ENCODE measurements at regions not wholly inside any gene's neighbourhood (a gene's known extent, or its start where the extent isn't known, plus 50 kb on each side); places are given as distances from the start of the nearest gene placed in this dataset.

GRCh38 chr7:79531116-79531515 lies 77.6 kb upstream of the MAGI2 start:
- intact Hi-C loops (cut with micrococcal nuclease): no loop called here
- no peak for ATAC-seq
- no peak overlapping the region for H3K27ac Mint-ChIP-seq
- no peak for DNase-seq
- ChIA-PET CTCF (no interaction called here), POLR2A (no interaction called here)
- no peaks in the 10 kb centered on the region for H3K36me3 Mint-ChIP-seq (ENCODE audit: low read depth)
- TF ChIP-seq, protein P1, sequence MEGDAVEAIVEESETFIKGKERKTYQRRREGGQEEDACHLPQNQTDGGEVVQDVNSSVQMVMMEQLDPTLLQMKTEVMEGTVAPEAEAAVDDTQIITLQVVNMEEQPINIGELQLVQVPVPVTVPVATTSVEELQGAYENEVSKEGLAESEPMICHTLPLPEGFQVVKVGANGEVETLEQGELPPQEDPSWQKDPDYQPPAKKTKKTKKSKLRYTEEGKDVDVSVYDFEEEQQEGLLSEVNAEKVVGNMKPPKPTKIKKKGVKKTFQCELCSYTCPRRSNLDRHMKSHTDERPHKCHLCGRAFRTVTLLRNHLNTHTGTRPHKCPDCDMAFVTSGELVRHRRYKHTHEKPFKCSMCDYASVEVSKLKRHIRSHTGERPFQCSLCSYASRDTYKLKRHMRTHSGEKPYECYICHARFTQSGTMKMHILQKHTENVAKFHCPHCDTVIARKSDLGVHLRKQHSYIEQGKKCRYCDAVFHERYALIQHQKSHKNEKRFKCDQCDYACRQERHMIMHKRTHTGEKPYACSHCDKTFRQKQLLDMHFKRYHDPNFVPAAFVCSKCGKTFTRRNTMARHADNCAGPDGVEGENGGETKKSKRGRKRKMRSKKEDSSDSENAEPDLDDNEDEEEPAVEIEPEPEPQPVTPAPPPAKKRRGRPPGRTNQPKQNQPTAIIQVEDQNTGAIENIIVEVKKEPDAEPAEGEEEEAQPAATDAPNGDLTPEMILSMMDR (IDR thresholded peaks at IDR 0.05): no peak
- H3K4me3 Mint-ChIP-seq: no peak overlapping the region
- H3K9me3 Mint-ChIP-seq: no peaks in the 10 kb centered on the region
- H3K27me3 Mint-ChIP-seq: no peaks in the 10 kb centered on the region
- H3K4me1 Mint-ChIP-seq (ENCODE audit: low read depth): no peaks in the 10 kb centered on the region

- DNase-seq (no peak), ATAC-seq (no peak)
- TF ChIP-seq, protein P1 (IDR thresholded peaks at IDR 0.05): no peak
- Mint-ChIP-seq H3K4me1 (ENCODE audit: low read depth) (no peaks in the 10 kb centered on the region), H3K36me3 (ENCODE audit: low read depth) (no peaks in the 10 kb centered on the region), H3K27ac (no peak overlapping the region), H3K9me3 (no peaks in the 10 kb centered on the region), H3K27me3 (no peaks in the 10 kb centered on the region), H3K4me3 (no peak overlapping the region)
- CTCF ChIA-PET: no interaction called here
- intact Hi-C loops (cut with micrococcal nuclease): no loop called here
- POLR2A ChIA-PET: no interaction called here
These were observed 76.4 kb upstream of the MAGI2 start for GRCh38 chr7:79529881-79530235.

- H3K27ac Mint-ChIP-seq: no peak overlapping the region
- DNase-seq (no peak), ATAC-seq (no peak)
- intact Hi-C loops (cut with micrococcal nuclease): no loop called here
- no peaks in the 10 kb centered on the region for H3K27me3 Mint-ChIP-seq
- ChIA-PET CTCF (no interaction called here), POLR2A (no interaction called here)
- no peaks in the 10 kb centered on the region for H3K9me3 Mint-ChIP-seq
- no peaks in the 10 kb centered on the region for H3K4me1 Mint-ChIP-seq (ENCODE audit: low read depth)
- H3K36me3 Mint-ChIP-seq (ENCODE audit: low read depth): no peaks in the 10 kb centered on the region
- no peak overlapping the region for H3K4me3 Mint-ChIP-seq
- TF ChIP-seq, protein P1 (IDR thresholded peaks at IDR 0.05): no peak
These were observed 75.9 kb upstream of the MAGI2 start for GRCh38 chr7:79529214-79529880.

- H3K9me3 Mint-ChIP-seq: no peaks in the 10 kb centered on the region
- no peak overlapping the region for H3K4me3 Mint-ChIP-seq
- ChIA-PET CTCF (no interaction called here), POLR2A (no interaction called here)
- no peak overlapping the region for H3K27ac Mint-ChIP-seq
- no peaks in the 10 kb centered on the region for H3K36me3 Mint-ChIP-seq (ENCODE audit: low read depth)
- ATAC-seq: no peak
- intact Hi-C loops (cut with micrococcal nuclease): no loop called here
- DNase-seq: no peak
- H3K4me1 Mint-ChIP-seq (ENCODE audit: low read depth): no peaks in the 10 kb centered on the region
- H3K27me3 Mint-ChIP-seq: no peaks in the 10 kb centered on the region
- TF ChIP-seq, protein P1 (IDR thresholded peaks at IDR 0.05): no peak
These were observed 75.0 kb upstream of the MAGI2 start for GRCh38 chr7:79528421-79528820.

GRCh38 chr7:79524048-79524447 lies 70.6 kb upstream of the MAGI2 start:
- TF ChIP-seq, protein P1 (IDR thresholded peaks at IDR 0.05): no peak
- Mint-ChIP-seq H3K9me3 (no peaks in the 10 kb centered on the region), H3K4me3 (no peak overlapping the region), H3K27me3 (no peaks in the 10 kb centered on the region), H3K27ac (no peak overlapping the region), H3K4me1 (ENCODE audit: low read depth) (no peaks in the 10 kb centered on the region), H3K36me3 (ENCODE audit: low read depth) (no peaks in the 10 kb centered on the region)
- no peak for DNase-seq
- ATAC-seq: no peak
- intact Hi-C loops (cut with micrococcal nuclease): no loop called here
- ChIA-PET CTCF (no interaction called here), POLR2A (no interaction called here)
